NCI-H2227 (cell line): ENCODE measurements at regions not wholly inside any gene's neighbourhood (a gene's known extent, or its start where the extent isn't known, plus 50 kb on each side); places are given as distances from the start of the nearest gene placed in this dataset.
"Not testable (repeated sequence)": the region's sequence is repeated elsewhere in the genome, so short reads cannot be mapped to it uniquely, and the experiment has no call there.

Source experiments
- DNase-seq: peaks from one replicate; lab custom pipeline; 2025; ENCODE audit not compliant: unreplicated experiment; lab: John Stamatoyannopoulos, UW

GRCh38 chr4:155478336-155478835 is 101.6 kb upstream of the MAP9 start:
- DNase-seq: no peak

GRCh38 chr4:155474758-155475157 is 98.0 kb upstream of the MAP9 start:
- DNase-seq: no peak

- DNase-seq: no peak
Observed at GRCh38 chr4:155473420-155474095, 96.8 kb upstream of the MAP9 start.

GRCh38 chr4:155468282-155468681 is 91.5 kb upstream of the MAP9 start:
- DNase-seq: no peak

- DNase-seq: no peak
Observed at GRCh38 chr4:155450676-155451075, 73.9 kb upstream of the MAP9 start.

GRCh38 chr4:155445306-155445705 is 68.5 kb upstream of the MAP9 start:
- DNase-seq: no peak

GRCh38 chr4:155444721-155445120 is 68.0 kb upstream of the MAP9 start:
- DNase-seq: no peak

GRCh38 chr4:155442267-155443105 is 65.7 kb upstream of the MAP9 start:
- DNase-seq: peak; percentile 63

GRCh38 chr4:155441475-155441874 is 64.7 kb upstream of the MAP9 start:
- DNase-seq: no peak

GRCh38 chr4:155439760-155440159 is 63.0 kb upstream of the MAP9 start:
- DNase-seq: not testable (repeated sequence)

- no peak for DNase-seq
Observed at GRCh38 chr4:155434904-155435303, 58.1 kb upstream of the MAP9 start.

- no peak for DNase-seq
Observed at GRCh38 chr4:155434366-155434765, 57.6 kb upstream of the MAP9 start.

- no peak for DNase-seq
Observed at GRCh38 chr4:155433636-155434360, 57.0 kb upstream of the MAP9 start.

GRCh38 chr4:155430895-155431795 is 54.4 kb upstream of the MAP9 start:
- DNase-seq: no peak

- DNase-seq: no peak
Observed at GRCh38 chr4:155428128-155428527, 51.4 kb upstream of the MAP9 start.

- DNase-seq: no peak
Observed at GRCh38 chr4:155426953-155427352, 50.2 kb upstream of the MAP9 start.
